ENCODE measurements at regions not wholly inside any gene's neighbourhood (a gene's known extent, or its start where the extent isn't known, plus 50 kb on each side); places are given as distances from the start of the nearest gene placed in this dataset.

GRCh38 chr14:26163761-26164160 lies 434.1 kb downstream of the NOVA1 start:
- Histone ChIP-seq H3K36me3 (no peaks in the 10 kb centered on the region), H3K27me3 (no peaks in the 10 kb centered on the region), H3K4me3 (ENCODE audit: low read depth, low read length) (no peak overlapping the region), H3K4me1 (no peaks in the 10 kb centered on the region), H3K9me3 (no peaks in the 10 kb centered on the region)
- DNase-seq = no peak
- TF ChIP-seq CTCF (IDR thresholded peaks at IDR 0.05; ENCODE audit: low read depth, low read length) = peak; percentile 19; the same call in 1 of the 2 replicates

DNA sequence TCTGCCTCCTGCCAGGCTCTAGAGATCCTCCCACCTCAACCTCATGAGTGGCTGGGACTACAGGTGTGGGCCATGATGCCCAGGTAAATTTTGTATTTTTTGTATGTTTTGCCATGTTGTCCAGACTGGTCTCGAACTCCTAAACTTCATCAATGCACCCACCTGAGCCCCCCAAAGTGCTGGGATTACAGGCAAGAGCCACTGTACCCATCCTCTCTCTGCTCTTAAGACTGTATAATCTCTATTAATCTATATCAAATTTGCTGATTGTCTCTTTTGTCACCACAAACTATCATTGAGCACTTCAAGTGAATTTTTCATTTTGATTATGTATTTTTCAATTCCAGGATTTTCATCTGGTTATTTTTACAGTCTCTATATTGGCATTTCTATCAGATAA lies 440.3 kb downstream of the NOVA1 start:
- TF ChIP-seq CTCF (IDR thresholded peaks at IDR 0.05; ENCODE audit: low read depth, low read length) = no peak
- Histone ChIP-seq H3K27me3 (no peaks in the 10 kb centered on the region), H3K36me3 (no peaks in the 10 kb centered on the region), H3K4me3 (ENCODE audit: low read depth, low read length) (no peak overlapping the region), H3K4me1 (no peaks in the 10 kb centered on the region), H3K9me3 (no peaks in the 10 kb centered on the region)
- DNase-seq = no peak

GRCh38 chr14:26143057-26143456 lies 454.8 kb downstream of the NOVA1 start:
- Histone ChIP-seq H3K9me3 (no peaks in the 10 kb centered on the region), H3K4me3 (ENCODE audit: low read depth, low read length) (no peak overlapping the region), H3K4me1 (no peaks in the 10 kb centered on the region), H3K36me3 (no peaks in the 10 kb centered on the region), H3K27me3 (no peaks in the 10 kb centered on the region)
- TF ChIP-seq CTCF (IDR thresholded peaks at IDR 0.05; ENCODE audit: low read depth, low read length) = no peak
- no peak for DNase-seq

DNA sequence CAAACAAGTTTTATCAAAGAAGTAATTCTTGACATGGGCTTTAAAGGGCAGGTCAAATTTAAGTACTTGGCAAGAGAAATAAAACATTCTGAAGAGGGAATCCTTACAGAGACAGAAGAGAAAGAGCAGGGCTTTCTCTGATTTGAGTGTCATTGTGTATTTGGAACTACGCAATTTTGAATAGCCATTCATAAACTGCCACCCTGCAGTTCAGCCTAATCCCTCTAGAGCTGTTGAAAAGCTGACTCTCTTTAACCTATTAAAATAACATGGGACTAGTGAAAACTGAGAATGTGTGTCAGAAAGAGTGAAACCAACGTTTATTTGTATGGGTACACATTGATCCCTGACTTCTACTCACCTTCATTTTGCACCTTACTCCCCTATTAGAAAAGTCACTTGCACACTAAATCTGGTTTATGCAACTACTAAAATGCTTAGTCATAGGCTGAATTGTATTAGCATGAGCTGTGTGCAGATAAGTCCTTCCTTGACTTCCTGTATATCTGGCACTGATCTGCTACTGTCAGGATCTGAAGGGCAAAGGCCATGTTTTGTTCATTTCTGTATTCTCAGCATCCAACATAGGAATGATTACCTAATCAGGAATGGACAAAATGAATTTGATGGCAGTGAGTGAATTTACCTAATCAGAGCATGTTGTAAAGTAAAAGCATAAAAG lies 458.9 kb downstream of the NOVA1 start:
- Histone ChIP-seq H3K9me3 (no peaks in the 10 kb centered on the region), H3K4me1 (no peaks in the 10 kb centered on the region), H3K36me3 (no peaks in the 10 kb centered on the region), H3K27me3 (no peaks in the 10 kb centered on the region), H3K4me3 (ENCODE audit: low read depth, low read length) (no peak overlapping the region)
- DNase-seq = no peak
- no peak for TF ChIP-seq CTCF (IDR thresholded peaks at IDR 0.05; ENCODE audit: low read depth, low read length)

GRCh38 chr14:26137161-26137560 lies 460.7 kb downstream of the NOVA1 start:
- Histone ChIP-seq H3K4me1 (no peaks in the 10 kb centered on the region), H3K27me3 (no peaks in the 10 kb centered on the region), H3K9me3 (no peaks in the 10 kb centered on the region), H3K4me3 (ENCODE audit: low read depth, low read length) (no peak overlapping the region), H3K36me3 (no peaks in the 10 kb centered on the region)
- peak; percentile 30 for TF ChIP-seq CTCF (IDR thresholded peaks at IDR 0.05; ENCODE audit: low read depth, low read length)
- DNase-seq = no peak

DNA sequence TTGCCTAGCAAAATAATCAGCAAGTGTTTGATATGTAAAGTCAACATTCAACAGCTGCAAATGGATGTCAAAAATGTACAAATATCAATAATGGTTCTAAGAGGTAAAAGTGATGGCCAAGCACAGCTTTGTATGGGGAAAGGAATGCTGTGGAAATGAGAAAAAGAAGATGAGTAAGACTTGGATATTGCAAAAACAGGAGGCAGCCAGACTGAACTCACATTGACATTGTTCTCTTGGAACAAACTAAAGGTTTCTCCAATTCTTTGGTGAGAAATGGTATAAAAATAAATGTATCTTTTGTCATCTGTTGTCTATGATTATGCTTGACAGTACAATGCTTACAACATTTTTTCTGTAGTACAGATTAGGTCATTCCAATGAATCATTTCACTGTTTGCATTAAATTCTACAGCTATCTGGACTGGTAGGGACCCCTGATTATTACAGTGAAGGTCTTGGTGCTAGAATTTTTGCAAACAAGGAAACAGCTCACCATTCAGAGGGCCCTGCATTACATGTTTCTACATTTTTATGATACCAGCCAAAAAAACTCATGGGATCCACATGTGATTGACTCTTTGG lies 465.7 kb downstream of the NOVA1 start:
- Histone ChIP-seq H3K36me3 (no peaks in the 10 kb centered on the region), H3K4me3 (ENCODE audit: low read depth, low read length) (no peak overlapping the region), H3K4me1 (no peaks in the 10 kb centered on the region), H3K27me3 (no peaks in the 10 kb centered on the region), H3K9me3 (no peaks in the 10 kb centered on the region)
- no peak for TF ChIP-seq CTCF (IDR thresholded peaks at IDR 0.05; ENCODE audit: low read depth, low read length)
- no peak for DNase-seq

Measured in BE2C (cell line).